ENCODE measurements at regions not wholly inside any gene's neighbourhood (a gene's known extent, or its start where the extent isn't known, plus 50 kb on each side); places are given as distances from the start of the nearest gene placed in this dataset.

DNA sequence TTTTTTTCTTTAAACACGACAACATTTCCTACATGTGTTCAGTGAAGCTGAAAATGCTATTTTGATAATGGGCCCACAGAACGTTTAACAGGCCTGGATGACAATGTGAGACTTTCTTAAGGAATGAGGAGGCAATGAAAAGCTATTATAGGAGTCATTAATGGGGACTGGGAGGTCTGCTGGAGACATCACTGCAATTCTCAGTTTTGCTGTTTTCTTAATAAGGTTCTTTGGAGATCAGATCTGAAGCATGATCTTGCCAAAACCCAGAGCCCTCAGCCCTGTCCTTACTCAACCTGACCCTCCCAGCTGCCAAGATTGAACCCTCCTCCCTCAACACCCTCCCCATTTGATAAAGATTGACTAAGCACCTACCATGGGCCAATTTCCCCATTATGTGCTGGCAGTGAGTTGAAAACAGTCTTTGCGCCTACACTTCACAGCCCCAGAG is 353.1 kb downstream of the MAFB start:
- Histone ChIP-seq H3K4me3 (ENCODE audit: low read length) (no peak overlapping the region), H3K9me3 (ENCODE audit: low read depth, low read length) (no peaks in the 10 kb centered on the region)

DNA sequence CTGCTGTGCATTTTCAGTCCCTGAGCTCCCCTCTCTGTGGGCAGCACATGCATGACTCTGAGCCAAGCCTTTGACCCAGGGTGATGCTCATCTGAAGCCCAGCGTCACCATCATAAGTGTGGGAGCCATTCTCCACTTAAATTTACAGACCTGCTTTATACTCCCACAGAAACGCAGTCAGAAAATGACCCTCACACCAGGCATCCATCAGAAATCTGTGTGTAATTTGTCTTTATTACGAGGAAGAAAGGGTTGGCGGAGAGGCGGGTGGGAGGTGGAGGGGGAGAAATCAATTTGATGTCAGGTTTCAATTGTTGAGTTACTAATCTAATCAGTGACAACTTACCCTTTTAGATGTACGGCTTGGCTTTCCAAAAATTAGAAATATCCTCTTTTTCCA is 353.6 kb downstream of the MAFB start:
- H3K4me1 ChIP-seq (ENCODE audit: insufficient read depth, low read length): peaks cover 19% of the 10 kb centered on the region
- H3K4me3 ChIP-seq (ENCODE audit: low read length): no peak overlapping the region
- H3K9me3 ChIP-seq (ENCODE audit: low read depth, low read length): no peaks in the 10 kb centered on the region
- peaks cover 2% of the 10 kb centered on the region for H3K27me3 ChIP-seq (ENCODE audit: insufficient read depth, low read length)

More for the DNA sequence above, 353.1 kb downstream of the MAFB start:
- H3K27me3 ChIP-seq (ENCODE audit: insufficient read depth, low read length): peaks cover 2% of the 10 kb centered on the region
- peaks cover 20% of the 10 kb centered on the region for H3K4me1 ChIP-seq (ENCODE audit: insufficient read depth, low read length)

DNA sequence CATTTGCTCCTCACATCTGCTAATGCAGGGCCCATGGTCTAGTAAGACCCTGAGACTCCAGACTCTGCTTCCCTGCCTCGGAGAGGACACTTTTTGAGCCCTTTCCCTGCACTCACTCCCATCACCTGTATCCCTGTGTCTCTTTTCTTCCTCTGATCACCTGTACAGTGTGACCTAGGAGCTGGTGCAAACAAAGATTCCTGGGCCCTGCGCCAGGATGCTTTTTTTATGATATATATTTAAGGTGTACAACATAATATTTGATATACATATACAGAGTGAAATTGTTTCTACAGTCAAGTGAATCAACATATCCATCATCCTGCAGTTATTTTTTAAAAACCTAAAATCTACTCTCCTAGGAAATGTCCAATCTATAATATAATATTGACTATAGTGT is 355.4 kb downstream of the MAFB start:
- H3K27me3 ChIP-seq (ENCODE audit: insufficient read depth, low read length): peaks cover 2% of the 10 kb centered on the region
- no peaks in the 10 kb centered on the region for H3K9me3 ChIP-seq (ENCODE audit: low read depth, low read length)
- peaks cover 3% of the 10 kb centered on the region for H3K4me1 ChIP-seq (ENCODE audit: insufficient read depth, low read length)
- H3K4me3 ChIP-seq (ENCODE audit: low read length): no peak overlapping the region

DNA sequence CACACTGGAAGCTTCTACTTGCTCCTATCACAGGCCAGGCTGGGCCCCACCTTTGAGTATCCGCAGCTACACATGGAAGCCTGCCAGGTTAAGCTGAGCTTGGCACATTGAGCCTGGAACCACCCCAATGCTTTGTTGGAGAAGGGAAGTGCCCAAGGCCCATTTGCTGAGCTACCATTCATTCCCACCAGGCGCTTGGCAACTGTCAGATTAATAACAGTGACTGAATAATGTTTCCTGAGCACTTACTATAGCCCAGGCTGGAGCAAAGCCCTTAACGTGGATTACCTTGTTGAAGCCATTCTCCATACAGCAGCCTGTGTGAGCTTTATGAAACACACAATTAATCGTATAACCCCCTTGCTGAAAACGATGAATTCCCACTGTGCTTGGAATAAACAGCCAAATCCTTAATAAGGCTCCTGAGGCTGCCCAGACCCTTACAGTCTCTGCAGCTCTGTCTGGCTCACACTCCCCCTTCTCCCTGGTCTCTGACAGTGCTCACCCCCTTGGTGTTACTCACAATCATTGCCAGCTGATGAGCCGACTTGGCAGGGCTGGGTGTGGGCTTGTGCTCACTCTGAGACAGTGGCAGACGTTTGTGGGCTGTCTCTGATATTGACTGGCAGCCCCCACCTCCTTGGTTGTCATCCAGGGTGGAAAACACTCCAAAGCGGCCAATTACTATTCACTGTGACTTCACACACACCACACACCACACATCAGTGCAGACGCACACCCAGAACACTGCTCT is 357.1 kb downstream of the MAFB start:
- Histone ChIP-seq H3K9me3 (ENCODE audit: low read depth, low read length) (no peaks in the 10 kb centered on the region), H3K4me1 (ENCODE audit: insufficient read depth, low read length) (peaks cover 8% of the 10 kb centered on the region), H3K27me3 (ENCODE audit: insufficient read depth, low read length) (peaks cover 2% of the 10 kb centered on the region), H3K4me3 (ENCODE audit: low read length) (no peak overlapping the region)

DNA sequence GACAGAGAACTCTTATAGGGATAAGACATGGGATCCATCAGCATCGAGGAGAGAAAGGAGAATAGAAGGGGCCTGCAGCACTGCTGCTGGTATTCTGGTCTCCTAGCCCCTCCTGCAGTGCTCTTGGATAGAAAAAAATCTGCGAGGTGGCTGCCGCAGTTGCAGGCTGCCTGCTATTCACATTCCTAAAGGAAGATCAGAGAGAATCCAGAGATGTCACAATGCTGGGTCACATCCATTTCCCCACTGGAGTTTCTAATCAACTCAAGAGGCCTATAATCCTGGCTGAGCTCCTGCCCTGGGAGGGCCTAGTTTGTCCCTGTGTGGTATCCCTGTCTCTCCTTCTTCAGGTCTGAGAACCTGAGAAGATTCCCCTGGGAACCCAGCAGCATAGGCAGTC is 357.8 kb downstream of the MAFB start:
- Histone ChIP-seq H3K4me3 (ENCODE audit: low read length) (no peak overlapping the region), H3K4me1 (ENCODE audit: insufficient read depth, low read length) (peaks cover 15% of the 10 kb centered on the region), H3K9me3 (ENCODE audit: low read depth, low read length) (no peaks in the 10 kb centered on the region), H3K27me3 (ENCODE audit: insufficient read depth, low read length) (peaks cover 2% of the 10 kb centered on the region)

DNA sequence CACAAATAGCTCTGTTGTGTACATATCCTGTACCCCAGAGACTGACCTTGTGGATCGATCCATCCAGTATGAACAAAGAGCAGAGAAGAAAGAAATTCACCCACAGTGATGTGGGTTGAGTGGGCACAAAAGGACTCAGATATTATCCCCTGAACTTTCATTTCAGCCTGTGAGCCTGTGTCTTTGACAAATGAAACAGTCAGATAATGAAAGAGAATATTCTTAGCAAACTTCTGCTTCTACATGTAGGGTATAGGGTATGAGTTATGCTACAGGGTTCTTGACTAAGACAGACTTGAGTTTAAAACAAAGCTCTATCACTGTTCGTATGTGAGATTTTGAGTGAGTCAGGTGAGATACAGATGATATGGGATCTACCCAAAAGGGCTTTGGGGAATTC is 359.7 kb downstream of the MAFB start:
- Histone ChIP-seq H3K4me1 (ENCODE audit: insufficient read depth, low read length) (peaks cover 32% of the 10 kb centered on the region), H3K27me3 (ENCODE audit: insufficient read depth, low read length) (peaks cover 2% of the 10 kb centered on the region), H3K4me3 (ENCODE audit: low read length) (no peak overlapping the region), H3K9me3 (ENCODE audit: low read depth, low read length) (no peaks in the 10 kb centered on the region)

DNA sequence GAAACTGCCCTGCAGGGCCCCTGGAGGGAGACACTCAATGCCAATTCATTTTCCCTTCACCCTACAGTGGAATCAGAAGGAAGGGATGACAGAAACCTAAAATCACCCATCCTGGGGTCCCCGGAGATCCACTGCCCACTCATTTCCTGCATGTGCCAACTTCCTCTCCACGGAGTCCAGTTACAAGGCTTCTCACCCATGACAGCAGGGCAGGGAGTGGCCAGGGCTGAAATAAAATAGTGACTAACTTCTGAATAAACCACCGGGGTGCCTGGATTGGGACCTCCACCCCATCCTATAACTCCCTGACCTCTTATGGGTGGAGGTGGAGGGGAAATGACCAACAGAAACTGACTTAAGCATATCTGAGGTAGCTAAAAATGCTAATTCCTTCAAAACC is 362.3 kb downstream of the MAFB start:
- Histone ChIP-seq H3K4me1 (ENCODE audit: insufficient read depth, low read length) (peaks cover 57% of the 10 kb centered on the region), H3K27me3 (ENCODE audit: insufficient read depth, low read length) (peaks cover 2% of the 10 kb centered on the region), H3K9me3 (ENCODE audit: low read depth, low read length) (no peaks in the 10 kb centered on the region), H3K4me3 (ENCODE audit: low read length) (no peak overlapping the region)

DNA sequence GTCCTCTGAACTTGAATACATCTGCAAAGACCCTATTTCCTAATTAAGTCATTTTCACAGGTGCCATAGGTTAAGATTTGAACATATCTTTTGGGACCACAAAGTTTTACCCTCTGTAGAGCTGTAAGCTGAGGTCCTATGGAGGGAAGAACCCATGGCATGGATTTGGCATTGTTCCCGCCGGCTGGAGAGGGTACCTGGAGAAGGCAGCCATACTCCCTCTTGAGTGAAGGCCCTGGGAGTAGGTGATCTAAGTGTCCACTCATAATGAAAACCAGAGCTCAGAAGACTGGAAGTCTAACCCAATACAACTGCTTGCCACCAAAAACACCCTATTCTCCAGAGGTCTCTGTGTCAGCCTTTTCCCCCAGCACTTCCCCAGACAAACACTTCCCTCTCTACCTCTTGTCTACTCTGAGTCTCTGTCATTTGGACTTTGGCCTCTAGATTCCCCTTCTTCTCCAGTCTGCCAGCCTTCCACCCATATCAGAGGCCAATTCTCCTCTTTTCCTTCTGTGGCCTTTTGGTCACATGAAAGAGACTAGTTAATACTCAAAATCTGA is 363.9 kb downstream of the MAFB start:
- Histone ChIP-seq H3K4me3 (ENCODE audit: low read length) (no peak overlapping the region), H3K4me1 (ENCODE audit: insufficient read depth, low read length) (peaks cover 67% of the 10 kb centered on the region), H3K9me3 (ENCODE audit: low read depth, low read length) (no peaks in the 10 kb centered on the region), H3K27me3 (ENCODE audit: insufficient read depth, low read length) (no peaks in the 10 kb centered on the region)

DNA sequence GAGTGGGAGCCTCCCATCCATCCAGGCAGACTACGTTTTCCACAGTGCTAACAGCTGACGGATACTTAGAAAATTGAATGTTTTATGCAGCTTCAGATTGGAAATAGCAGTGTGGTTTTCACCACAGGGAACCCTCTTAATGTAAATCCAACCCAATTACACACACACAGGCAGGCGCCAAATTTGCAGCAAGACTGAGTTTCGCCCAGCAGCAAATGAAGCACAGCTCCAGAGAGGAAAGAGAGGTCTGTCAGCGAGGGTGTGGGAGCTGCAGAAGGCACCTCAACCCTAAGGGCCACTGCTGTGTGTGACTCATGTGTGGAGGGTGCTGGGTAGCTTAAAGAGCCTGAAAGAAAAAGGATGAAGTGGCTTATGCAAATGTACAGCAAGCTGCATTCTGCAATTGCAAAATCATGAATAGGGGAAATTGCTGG is 365.7 kb downstream of the MAFB start:
- no peak overlapping the region for H3K4me3 ChIP-seq (ENCODE audit: low read length)

DNA sequence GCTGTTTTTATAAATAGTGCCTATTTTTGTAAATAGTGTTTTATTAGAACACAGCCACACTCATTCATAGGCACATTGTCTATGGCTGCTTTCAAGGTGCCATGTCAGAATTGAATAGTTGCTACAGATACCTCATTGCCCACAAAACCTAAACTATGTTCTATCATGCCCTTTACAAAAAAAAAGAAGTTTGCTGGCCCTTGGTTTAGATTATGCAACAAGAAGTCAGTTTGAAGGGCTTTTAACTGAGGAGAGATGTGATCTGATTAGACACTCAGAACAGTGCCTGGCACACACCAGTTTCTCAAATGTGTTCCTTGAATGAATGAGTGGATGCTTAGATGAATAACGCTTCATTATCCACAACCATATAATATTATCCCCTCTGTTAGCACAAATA is 366.1 kb downstream of the MAFB start:
- Histone ChIP-seq H3K9me3 (ENCODE audit: low read depth, low read length) (no peaks in the 10 kb centered on the region), H3K4me3 (ENCODE audit: low read length) (no peak overlapping the region), H3K4me1 (ENCODE audit: insufficient read depth, low read length) (peaks cover 67% of the 10 kb centered on the region), H3K27me3 (ENCODE audit: insufficient read depth, low read length) (no peaks in the 10 kb centered on the region)

More for the DNA sequence above, 365.7 kb downstream of the MAFB start:
- Histone ChIP-seq H3K27me3 (ENCODE audit: insufficient read depth, low read length) (no peaks in the 10 kb centered on the region), H3K9me3 (ENCODE audit: low read depth, low read length) (no peaks in the 10 kb centered on the region), H3K4me1 (ENCODE audit: insufficient read depth, low read length) (peaks cover 67% of the 10 kb centered on the region)

DNA sequence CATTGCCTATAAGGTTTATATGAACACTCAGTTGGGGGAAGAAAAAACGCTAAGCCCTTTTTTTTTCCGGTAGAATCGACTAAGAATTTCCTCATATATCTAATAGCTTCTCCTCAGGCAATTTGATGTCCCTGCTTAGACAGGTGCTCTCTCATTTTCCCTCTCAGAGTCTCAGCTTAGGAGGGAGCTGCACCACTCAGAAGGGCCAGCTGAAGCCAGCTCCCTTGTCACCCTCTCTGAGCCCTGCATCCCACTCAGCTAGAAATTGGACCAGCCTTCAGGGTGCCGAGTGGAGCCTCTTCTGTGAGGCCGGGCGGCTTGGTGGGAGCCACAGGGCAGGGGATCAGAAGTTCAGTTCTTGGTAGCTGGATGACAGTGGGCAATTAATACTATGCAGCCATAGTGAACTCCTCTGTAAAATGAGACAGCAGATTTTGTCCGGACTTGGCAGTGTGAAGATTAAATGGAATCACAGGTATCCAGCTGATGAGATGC is 368.5 kb downstream of the MAFB start:
- peaks cover 46% of the 10 kb centered on the region for H3K4me1 ChIP-seq (ENCODE audit: insufficient read depth, low read length)
- no peaks in the 10 kb centered on the region for H3K27me3 ChIP-seq (ENCODE audit: insufficient read depth, low read length)

DNA sequence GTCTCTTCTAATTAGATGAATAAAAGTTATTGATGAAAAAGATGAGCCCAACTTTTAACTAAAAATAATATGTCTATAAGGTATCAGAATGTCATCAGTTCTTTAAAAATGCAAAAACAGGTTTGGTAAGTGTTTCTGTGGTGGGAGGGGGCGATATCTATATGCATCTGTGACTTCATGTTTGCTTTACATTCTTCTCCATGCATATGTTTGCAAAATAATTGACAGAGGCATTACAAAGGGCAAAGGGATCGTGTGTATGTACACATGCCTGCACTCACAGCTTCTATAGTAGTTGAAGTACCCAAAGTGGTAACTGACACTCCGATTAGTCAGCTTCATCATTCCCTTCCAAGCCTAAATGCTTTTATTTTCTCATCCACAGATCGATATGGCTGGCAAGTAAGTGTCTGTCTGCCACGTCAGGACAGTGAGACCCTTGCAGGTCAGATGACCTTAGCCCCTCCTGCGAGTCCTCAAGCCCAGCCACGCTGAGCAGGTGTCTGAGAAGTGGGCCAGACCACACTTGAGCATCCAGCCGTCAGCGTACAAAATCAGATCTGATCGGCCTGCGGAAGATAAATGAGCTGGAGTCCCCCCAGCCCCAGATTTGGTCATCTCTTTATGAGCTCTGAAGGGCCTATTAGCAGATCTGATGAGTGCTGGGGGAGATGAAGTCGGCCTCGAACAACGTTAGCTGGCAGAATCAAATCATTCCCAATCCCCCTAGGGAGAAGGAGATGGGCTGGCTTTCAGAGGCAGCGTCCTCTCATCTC is 369.1 kb downstream of the MAFB start:
- no peaks in the 10 kb centered on the region for H3K9me3 ChIP-seq (ENCODE audit: low read depth, low read length)
- peaks cover 40% of the 10 kb centered on the region for H3K4me1 ChIP-seq (ENCODE audit: insufficient read depth, low read length)
- no peaks in the 10 kb centered on the region for H3K27me3 ChIP-seq (ENCODE audit: insufficient read depth, low read length)
- H3K4me3 ChIP-seq (ENCODE audit: low read length): no peak overlapping the region

More for the DNA sequence above, 368.5 kb downstream of the MAFB start:
- Histone ChIP-seq H3K9me3 (ENCODE audit: low read depth, low read length) (no peaks in the 10 kb centered on the region), H3K4me3 (ENCODE audit: low read length) (no peak overlapping the region)

DNA sequence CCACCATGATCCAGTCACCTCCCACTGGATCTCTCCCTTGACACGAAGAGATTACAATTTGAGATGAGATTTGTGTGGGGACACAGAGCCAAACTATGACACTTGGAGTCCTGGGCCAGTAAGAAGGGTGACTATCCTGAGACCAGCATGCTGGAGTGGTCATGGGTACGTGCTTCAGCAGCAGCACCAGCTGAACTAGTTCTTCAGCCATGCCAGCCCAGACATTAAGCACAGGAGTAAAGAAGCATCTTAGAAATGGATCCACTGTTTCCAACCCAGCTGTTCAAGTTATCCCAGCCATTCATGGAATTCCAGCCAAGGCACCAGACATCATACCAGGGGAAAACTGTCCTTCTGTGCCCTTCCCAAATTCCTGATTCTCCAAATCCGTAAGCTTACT is 370.0 kb downstream of the MAFB start:
- Histone ChIP-seq H3K4me3 (ENCODE audit: low read length) (no peak overlapping the region), H3K4me1 (ENCODE audit: insufficient read depth, low read length) (peaks cover 33% of the 10 kb centered on the region), H3K9me3 (ENCODE audit: low read depth, low read length) (no peaks in the 10 kb centered on the region), H3K27me3 (ENCODE audit: insufficient read depth, low read length) (no peaks in the 10 kb centered on the region)

DNA sequence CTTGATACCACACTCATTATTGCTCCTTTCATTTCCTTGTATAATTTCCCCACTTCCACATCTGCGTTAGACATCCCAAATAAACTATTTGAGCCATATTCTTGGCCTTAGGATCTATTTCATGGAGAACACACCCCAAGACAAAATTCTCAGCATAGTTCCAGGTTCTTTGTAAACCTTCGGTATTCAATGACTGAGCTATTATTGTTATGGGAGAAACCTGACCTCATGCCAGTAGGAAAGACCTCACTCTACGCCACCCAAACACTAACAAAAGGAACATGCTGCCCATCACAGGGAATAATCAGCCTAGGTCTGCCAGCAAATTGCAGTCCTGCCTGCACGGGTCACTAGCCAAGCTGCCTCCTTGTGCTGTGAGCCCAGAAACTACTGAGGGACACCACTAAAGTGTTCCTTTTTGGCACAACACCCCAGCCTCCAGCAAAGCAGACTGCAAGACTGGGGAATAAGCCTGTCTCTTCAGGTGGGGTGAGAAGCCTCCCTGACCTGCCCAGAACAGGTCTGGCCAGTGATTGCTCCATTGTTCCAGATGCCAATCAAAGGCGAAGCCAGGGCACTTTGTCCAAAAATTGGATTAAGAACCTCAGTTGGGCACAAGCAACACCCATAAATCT is 371.8 kb downstream of the MAFB start:
- H3K27me3 ChIP-seq (ENCODE audit: insufficient read depth, low read length): no peaks in the 10 kb centered on the region
- no peaks in the 10 kb centered on the region for H3K9me3 ChIP-seq (ENCODE audit: low read depth, low read length)
- H3K4me3 ChIP-seq (ENCODE audit: low read length): no peak overlapping the region
- H3K4me1 ChIP-seq (ENCODE audit: insufficient read depth, low read length): peaks cover 15% of the 10 kb centered on the region

DNA sequence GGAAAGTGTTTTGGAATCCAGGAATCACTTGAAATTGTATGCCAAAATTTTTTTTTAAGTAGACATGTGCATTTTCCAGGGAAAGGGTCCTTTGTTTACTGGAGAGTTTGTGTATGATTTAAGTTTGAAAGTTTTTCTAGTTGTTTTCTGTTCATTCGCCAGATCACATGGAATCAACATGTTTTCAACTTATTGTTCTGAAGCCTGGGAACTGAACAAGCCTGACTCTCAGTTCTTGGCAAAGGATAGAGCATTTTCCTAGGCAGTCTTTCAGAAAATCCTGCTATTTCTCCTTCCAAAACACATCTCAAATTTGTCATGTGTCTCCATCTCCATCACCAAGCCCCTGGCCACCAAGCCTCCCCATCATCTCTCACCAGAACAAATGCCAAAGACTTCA is 374.8 kb downstream of the MAFB start:
- no peaks in the 10 kb centered on the region for H3K9me3 ChIP-seq (ENCODE audit: low read depth, low read length)
- H3K4me1 ChIP-seq (ENCODE audit: insufficient read depth, low read length): no peaks in the 10 kb centered on the region
- H3K4me3 ChIP-seq (ENCODE audit: low read length): no peak overlapping the region
- H3K27me3 ChIP-seq (ENCODE audit: insufficient read depth, low read length): no peaks in the 10 kb centered on the region
